ENCODE measurements at regions not wholly inside any gene's neighbourhood (a gene's known extent, or its start where the extent isn't known, plus 50 kb on each side); places are given as distances from the start of the nearest gene placed in this dataset.

- TF ChIP-seq CTCF (IDR thresholded peaks at IDR 0.05; ENCODE audit: low read length): no peak
- TF ChIP-seq EZH2 (IDR thresholded peaks at IDR 0.05; ENCODE audit: borderline replicate concordance, low read length): no peak
Observed at GRCh38 chr2:120419955-120420354, 74.0 kb downstream of the INHBB start.

Data from OCI-LY1 (cell line).